ENCODE measurements at regions not wholly inside any gene's neighbourhood (a gene's known extent, or its start where the extent isn't known, plus 50 kb on each side); places are given as distances from the start of the nearest gene placed in this dataset.

DNA sequence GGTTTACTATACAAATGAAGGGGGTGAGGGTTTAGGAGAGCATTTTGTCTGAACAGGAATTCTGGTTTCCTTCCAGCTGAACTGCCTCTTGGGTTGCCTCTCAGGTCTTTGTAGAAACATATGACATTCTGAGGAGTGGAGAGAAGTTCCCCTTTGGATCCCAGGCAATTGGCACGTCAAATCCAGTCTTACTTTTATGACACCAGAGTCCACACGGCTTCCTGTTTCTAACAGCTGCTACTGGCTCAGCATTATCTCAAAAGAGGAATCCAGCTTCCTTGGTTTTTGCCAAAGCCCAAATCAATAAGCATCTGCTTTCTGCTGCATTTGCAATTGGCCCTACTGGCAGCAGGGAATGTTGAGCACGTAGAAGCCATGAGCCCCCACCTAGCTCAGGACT lies 97.6 kb upstream of the FAM20A start:
- Mint-ChIP-seq H3K4me1 (no peaks in the 10 kb centered on the region), H3K9me3 (no peaks in the 10 kb centered on the region), H3K4me3 (no peak overlapping the region), H3K36me3 (ENCODE audit: low read depth) (no peaks in the 10 kb centered on the region), H3K27ac (no peak overlapping the region), H3K27me3 (peaks cover 1% of the 10 kb centered on the region)
- DNase-seq = no peak
- ChIA-PET CTCF (no interaction called here), POLR2A (no interaction called here)

DNA sequence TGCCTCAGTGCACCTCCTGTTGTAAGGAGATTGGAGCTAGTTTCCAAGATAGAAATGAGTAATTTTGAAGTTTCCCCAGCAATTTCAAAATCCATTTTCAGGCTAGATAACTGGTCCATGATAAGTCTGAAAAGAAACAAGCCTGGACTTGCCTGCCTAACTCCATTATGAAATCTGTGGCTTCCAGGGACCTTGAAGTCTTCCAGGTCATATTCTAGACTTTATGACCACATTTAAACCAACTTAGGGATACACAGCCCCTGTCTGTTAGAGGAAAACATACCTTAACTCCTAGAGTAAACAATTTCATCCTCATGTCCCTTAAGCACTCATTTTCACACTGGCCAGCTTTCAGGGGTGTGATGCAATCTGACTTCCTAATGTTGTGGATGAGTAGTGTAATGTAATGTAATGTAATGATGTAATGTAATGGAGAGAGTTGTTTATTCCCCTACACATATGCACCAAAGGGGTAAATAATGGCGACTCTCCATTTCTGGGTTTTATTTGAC lies 96.7 kb upstream of the FAM20A start:
- Mint-ChIP-seq H3K4me3 (no peak overlapping the region), H3K9me3 (no peaks in the 10 kb centered on the region), H3K27ac (no peak overlapping the region), H3K27me3 (peaks cover 1% of the 10 kb centered on the region), H3K4me1 (no peaks in the 10 kb centered on the region), H3K36me3 (ENCODE audit: low read depth) (no peaks in the 10 kb centered on the region)
- no peak for DNase-seq
- POLR2A ChIA-PET = no interaction called here
- CTCF ChIA-PET = no interaction called here

DNA sequence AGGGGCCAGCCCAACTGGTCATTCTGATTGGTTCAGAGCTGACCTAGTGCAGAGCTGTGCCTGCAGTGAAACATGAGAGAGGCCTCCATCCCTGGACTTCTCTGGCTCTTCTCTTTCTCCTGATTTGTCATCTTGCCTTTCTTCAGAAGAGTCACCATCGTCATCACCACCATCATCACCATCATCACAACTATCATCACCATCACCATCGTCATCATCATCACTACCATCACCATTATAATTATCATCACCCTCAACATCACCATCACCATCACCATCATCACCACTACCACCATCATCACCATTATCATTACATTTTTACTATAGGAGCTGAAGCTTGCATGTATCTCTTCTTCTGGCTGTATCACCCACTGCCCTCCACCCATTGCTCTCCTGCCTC lies 94.5 kb upstream of the FAM20A start:
- H3K4me3 Mint-ChIP-seq = no peak overlapping the region
- CTCF ChIA-PET = interaction anchor here (1.2 kb wide), 1 partner anchor 10 kb away, joined by 3 read pairs; no protein-coding TSS in a partner anchor
- H3K36me3 Mint-ChIP-seq (ENCODE audit: low read depth) = no peaks in the 10 kb centered on the region
- peaks cover 1% of the 10 kb centered on the region for H3K27me3 Mint-ChIP-seq
- no peaks in the 10 kb centered on the region for H3K4me1 Mint-ChIP-seq
- no peak overlapping the region for H3K27ac Mint-ChIP-seq
- H3K9me3 Mint-ChIP-seq = no peaks in the 10 kb centered on the region
- POLR2A ChIA-PET = no interaction called here
- no peak for DNase-seq

GRCh38 chr17:68694791-68695485 lies 93.8 kb upstream of the FAM20A start:
- H3K4me1 Mint-ChIP-seq = no peaks in the 10 kb centered on the region
- POLR2A ChIA-PET = no interaction called here
- no peaks in the 10 kb centered on the region for H3K9me3 Mint-ChIP-seq
- peaks cover 1% of the 10 kb centered on the region for H3K27me3 Mint-ChIP-seq
- H3K36me3 Mint-ChIP-seq (ENCODE audit: low read depth) = no peaks in the 10 kb centered on the region
- DNase-seq = no peak
- no peak overlapping the region for H3K4me3 Mint-ChIP-seq
- H3K27ac Mint-ChIP-seq = no peak overlapping the region
- CTCF ChIA-PET = interaction anchor here (0.7 to 1.2 kb wide), 2 partner anchors 10 to 24 kb away, joined by 3 read pairs; no protein-coding TSS in a partner anchor

- Mint-ChIP-seq H3K27me3 (peaks cover 1% of the 10 kb centered on the region), H3K4me3 (no peak overlapping the region), H3K36me3 (ENCODE audit: low read depth) (no peaks in the 10 kb centered on the region), H3K9me3 (no peaks in the 10 kb centered on the region), H3K4me1 (no peaks in the 10 kb centered on the region), H3K27ac (no peak overlapping the region)
- ChIA-PET CTCF (interaction anchor here (0.7 kb wide), 1 partner anchor 25 kb away, joined by 3 read pairs; no protein-coding TSS in a partner anchor), POLR2A (no interaction called here)
- DNase-seq = no peak
Measured at GRCh38 chr17:68693896-68694295, 92.7 kb upstream of the FAM20A start.

- no peaks in the 10 kb centered on the region for H3K36me3 Mint-ChIP-seq (ENCODE audit: low read depth)
- H3K4me1 Mint-ChIP-seq = no peaks in the 10 kb centered on the region
- H3K27ac Mint-ChIP-seq = no peak overlapping the region
- ChIA-PET CTCF (no interaction called here), POLR2A (no interaction called here)
- DNase-seq = no peak
- H3K27me3 Mint-ChIP-seq = peaks cover under 1% of the 10 kb centered on the region
- no peak overlapping the region for H3K4me3 Mint-ChIP-seq
- H3K9me3 Mint-ChIP-seq = no peaks in the 10 kb centered on the region
Measured at GRCh38 chr17:68693466-68693865, 92.3 kb upstream of the FAM20A start.

DNA sequence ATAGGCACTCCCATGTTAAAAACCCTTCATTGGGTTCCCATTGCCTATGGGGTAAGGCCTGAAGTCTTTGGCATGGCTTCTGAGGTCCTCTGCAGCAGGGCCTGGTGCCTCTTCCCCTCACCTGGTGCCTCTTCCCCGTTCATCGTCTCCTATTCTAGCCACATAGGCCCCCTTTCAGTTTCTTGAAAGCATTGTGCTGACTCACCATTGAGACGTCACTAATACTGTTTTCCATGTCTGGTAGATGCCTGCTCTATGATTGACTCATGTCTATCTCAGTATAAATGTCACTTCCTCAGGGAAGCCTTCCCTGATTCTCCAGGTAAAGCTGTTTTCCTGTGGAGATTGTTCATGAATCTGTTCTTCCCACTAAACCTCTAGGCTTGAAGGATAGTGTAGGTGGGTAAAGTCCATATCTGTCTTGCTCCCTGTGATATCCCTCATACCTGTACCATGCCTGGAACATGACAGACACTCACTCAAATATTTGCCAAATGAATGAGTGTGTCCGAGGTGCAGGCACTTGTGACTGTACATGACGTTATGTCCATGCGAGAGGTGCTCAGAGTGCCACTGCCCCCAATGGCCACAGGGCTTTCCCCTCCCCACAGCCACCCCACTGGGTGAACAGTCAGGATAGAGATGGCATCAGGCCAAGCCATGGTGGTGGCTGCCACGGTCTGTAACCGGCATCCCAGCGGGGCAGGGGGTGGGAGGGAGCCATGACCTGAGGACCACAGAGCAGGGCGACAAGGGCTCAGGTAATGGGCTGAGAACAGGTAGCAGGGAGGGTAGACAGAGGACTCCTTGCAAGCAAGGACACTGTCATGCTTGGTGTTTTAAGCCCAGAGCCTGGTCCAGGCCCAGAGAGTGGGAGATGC lies 85.2 kb upstream of the FAM20A start:
- Mint-ChIP-seq H3K9me3 (no peaks in the 10 kb centered on the region), H3K27ac (no peak overlapping the region)

DNA sequence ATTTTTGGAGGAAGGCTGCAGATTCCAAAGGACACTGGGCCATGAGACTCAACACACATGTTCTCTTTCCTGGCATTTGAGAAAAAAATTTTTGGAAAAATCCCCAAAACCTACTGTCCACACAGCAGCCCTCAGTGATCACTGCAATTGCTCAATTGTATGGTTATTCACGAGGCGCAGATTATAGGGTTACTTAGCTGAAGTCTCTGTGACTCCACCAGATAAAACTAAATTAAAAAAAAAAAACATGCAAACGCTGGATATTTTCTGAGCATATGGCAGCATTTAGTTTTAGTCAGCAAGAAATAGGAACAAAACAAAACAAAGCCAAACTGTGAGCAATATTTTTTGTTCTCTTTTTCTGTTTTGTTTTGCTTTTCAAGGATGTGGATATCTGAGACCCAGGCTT lies 83.8 kb upstream of the FAM20A start:
- no peak overlapping the region for H3K4me3 Mint-ChIP-seq
- no peaks in the 10 kb centered on the region for H3K4me1 Mint-ChIP-seq
- DNase-seq = no peak
- ChIA-PET POLR2A (no interaction called here), CTCF (no interaction called here)
- H3K36me3 Mint-ChIP-seq (ENCODE audit: low read depth) = no peaks in the 10 kb centered on the region
- H3K27ac Mint-ChIP-seq = no peak overlapping the region
- no peaks in the 10 kb centered on the region for H3K9me3 Mint-ChIP-seq
- peaks cover 3% of the 10 kb centered on the region for H3K27me3 Mint-ChIP-seq

More for the DNA sequence above, 85.2 kb upstream of the FAM20A start:
- Mint-ChIP-seq H3K36me3 (ENCODE audit: low read depth) (no peaks in the 10 kb centered on the region), H3K4me3 (no peak overlapping the region), H3K27me3 (no peaks in the 10 kb centered on the region), H3K4me1 (no peaks in the 10 kb centered on the region)
- ChIA-PET POLR2A (no interaction called here), CTCF (no interaction called here)
- no peak for DNase-seq

DNA sequence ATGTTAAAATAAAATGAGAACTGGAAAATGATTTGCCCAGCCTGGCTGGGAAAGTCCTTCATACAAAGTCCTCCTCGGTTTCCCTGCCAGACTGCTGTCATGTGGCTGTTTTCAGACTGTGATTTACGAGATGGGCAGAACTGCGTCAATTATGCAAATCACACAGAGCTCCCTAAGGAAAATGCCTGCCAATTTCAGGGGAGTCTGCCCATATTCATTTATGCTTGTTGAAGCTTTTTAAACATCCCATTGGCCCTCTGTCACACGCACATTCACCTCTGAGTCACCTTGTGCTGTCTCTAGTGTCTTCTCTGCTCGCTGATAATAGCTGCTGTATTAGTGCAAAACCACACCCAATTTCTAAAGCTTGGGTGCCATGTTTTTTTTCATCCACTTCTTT lies 81.7 kb upstream of the FAM20A start:
- CTCF ChIA-PET = no interaction called here
- Mint-ChIP-seq H3K4me1 (no peaks in the 10 kb centered on the region), H3K27me3 (peaks cover 3% of the 10 kb centered on the region), H3K9me3 (no peaks in the 10 kb centered on the region), H3K27ac (no peak overlapping the region), H3K36me3 (ENCODE audit: low read depth) (no peaks in the 10 kb centered on the region), H3K4me3 (no peak overlapping the region)
- POLR2A ChIA-PET = no interaction called here
- no peak for DNase-seq

DNA sequence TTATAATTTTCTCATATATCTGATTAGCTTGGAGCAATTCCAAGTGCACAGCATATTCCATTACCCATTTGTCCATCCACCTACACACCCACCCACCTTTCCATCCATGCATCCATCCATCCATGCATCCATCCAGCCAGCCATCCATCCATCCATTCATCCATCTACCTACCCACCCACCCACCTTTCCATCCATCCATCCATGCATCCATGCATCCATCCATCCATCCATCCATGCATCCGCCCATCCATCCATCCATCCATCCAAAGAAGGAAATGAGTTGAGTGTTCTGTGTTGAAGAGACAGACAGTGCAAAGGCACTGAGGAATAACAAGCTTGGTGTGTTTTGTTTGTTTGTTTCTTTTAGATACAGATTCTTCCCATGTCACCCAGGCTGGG lies 78.7 kb upstream of the FAM20A start:
- Mint-ChIP-seq H3K4me3 (no peak overlapping the region), H3K4me1 (no peaks in the 10 kb centered on the region), H3K27me3 (peaks cover 3% of the 10 kb centered on the region), H3K36me3 (ENCODE audit: low read depth) (no peaks in the 10 kb centered on the region), H3K9me3 (no peaks in the 10 kb centered on the region), H3K27ac (no peak overlapping the region)
- CTCF ChIA-PET = no interaction called here
- POLR2A ChIA-PET = no interaction called here
- DNase-seq = no peak

- no peaks in the 10 kb centered on the region for H3K4me1 Mint-ChIP-seq
- POLR2A ChIA-PET = no interaction called here
- peaks cover 4% of the 10 kb centered on the region for H3K27me3 Mint-ChIP-seq
- H3K27ac Mint-ChIP-seq = no peak overlapping the region
- H3K36me3 Mint-ChIP-seq (ENCODE audit: low read depth) = no peaks in the 10 kb centered on the region
- H3K4me3 Mint-ChIP-seq = no peak overlapping the region
- CTCF ChIA-PET = no interaction called here
- H3K9me3 Mint-ChIP-seq = no peaks in the 10 kb centered on the region
- DNase-seq = no peak
Measured at GRCh38 chr17:68676856-68677255, 75.7 kb upstream of the FAM20A start.

DNA sequence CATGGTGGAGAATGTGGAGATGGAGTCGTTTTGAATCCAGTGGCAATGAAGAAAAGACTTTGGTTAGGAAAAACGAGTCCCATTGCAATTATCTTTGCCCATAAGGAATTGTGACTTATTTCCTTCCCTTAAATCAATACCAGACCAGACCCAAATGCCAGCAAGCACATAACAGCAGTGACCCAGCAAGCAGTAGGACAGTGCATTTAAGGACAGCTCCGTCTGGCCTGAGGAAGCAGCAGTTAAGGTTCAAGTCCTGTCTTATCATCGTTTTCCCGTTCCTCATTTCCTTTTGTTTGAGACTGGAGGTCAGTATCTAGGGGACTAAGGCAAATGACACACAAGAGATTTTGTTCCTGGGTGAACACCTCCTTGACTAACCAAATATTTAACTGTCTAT lies 74.6 kb upstream of the FAM20A start:
- H3K27me3 Mint-ChIP-seq = peaks cover 1% of the 10 kb centered on the region
- POLR2A ChIA-PET = no interaction called here
- DNase-seq = no peak
- H3K27ac Mint-ChIP-seq = no peak overlapping the region
- no peaks in the 10 kb centered on the region for H3K36me3 Mint-ChIP-seq (ENCODE audit: low read depth)
- no peak overlapping the region for H3K4me3 Mint-ChIP-seq
- H3K4me1 Mint-ChIP-seq = no peaks in the 10 kb centered on the region
- CTCF ChIA-PET = no interaction called here
- no peaks in the 10 kb centered on the region for H3K9me3 Mint-ChIP-seq

DNA sequence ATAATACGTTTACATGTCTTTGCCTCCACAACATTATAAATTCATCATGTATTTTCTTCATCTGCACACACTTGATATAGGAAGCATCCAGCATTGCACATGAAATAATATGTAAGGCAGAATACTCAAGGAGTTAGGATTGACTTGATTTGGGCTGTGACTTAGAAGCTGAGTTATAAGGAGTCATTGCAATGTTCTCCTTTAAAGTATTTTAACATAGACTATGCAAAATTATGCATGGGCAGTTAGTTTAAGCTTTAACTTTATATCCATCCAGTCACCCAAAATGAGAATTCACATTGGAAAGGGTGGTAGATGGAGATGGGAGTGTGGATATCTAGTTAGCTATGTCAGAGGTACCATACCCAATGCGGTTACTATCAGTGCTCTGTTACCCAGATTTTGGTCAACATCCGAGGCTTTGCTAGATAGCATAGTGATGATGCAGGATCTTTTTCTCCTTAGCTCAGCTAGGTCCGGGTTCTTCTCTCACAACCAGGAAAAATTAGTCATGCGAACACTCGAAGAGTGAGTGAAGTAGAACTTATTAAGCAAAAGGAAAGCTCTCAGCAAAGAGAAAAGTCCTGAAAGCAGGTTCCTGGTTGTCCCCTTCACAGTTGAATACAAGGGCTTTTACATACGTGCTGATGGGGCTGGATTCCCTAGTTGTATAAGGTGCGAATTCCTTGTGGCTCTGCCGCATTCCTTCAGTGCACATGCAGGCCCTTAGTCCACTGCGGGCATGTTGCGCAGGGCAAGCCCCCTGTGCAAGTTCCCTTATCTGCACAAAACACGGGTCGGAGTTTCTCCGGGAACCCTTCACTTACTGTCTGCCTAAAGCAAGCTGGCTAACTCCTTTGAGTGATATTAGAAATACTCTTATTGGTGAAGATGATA lies 73.1 kb upstream of the FAM20A start:
- ChIA-PET CTCF (no interaction called here), POLR2A (no interaction called here)
- Mint-ChIP-seq H3K4me3 (no peak overlapping the region), H3K27me3 (peaks cover 3% of the 10 kb centered on the region), H3K4me1 (no peaks in the 10 kb centered on the region), H3K27ac (no peak overlapping the region), H3K9me3 (no peaks in the 10 kb centered on the region), H3K36me3 (ENCODE audit: low read depth) (no peaks in the 10 kb centered on the region)
- DNase-seq = no peak

Data from activated CD4-positive, alpha-beta T cell treated with anti-CD3 and anti-CD28 coated beads, Interleukin-2, amount 10 ng/mL, durations not matched to agents 7 days and 5 days (primary cell).